ENCODE measurements at regions not wholly inside any gene's neighbourhood (a gene's known extent, or its start where the extent isn't known, plus 50 kb on each side); places are given as distances from the start of the nearest gene placed in this dataset.

DNA sequence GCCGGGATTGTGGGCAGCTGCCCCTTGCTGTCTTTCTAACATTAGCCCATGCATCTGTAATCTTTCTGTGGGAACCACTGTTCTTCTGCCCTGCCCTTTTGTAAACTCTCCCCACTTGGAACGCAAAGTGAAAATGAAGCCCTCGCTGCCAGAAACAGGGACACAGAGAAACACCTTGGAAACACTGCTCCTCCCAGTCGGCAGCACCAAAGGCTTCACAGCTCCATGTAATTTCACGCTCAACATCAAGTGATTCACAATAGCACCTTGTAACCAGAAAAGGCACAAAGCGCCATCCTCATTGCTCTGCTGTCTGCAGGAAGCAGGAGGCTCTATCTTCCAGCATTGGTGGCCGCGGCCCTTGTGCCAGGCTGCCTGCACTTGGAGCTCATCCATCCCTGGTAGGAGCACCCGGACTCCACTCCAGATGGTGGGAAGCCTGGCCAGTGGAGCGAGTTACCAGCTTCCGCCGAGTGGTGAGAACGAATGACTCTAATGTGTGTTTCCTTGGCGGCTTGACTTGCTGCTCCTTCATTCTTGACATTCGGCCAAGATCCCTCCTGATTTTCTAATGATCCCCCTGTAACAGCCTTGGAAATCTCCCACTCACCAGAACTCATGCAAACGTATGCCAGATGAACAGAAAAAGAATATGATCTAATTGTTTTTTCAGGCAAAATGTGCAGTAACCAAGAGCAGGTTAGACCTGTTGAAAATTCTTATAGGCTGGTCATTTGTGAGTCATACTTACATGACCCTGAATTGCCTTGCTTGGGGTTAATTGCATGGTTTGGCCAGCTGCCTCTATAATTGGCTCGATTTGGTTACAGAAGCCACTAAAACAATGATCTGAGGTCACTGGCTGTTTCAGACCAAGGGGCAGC is 169.1 kb upstream of the CDYL start:
- TF ChIP-seq CTCF (IDR thresholded peaks at IDR 0.05) = no peak
- TF ChIP-seq EP300 (IDR thresholded peaks at IDR 0.05) = no peak
- no peak for TF ChIP-seq POLR2A (IDR thresholded peaks at IDR 0.05)
- peak; percentile 61 for TF ChIP-seq POLR2AphosphoS5 (IDR thresholded peaks at IDR 0.05)

All from gastroesophageal sphincter (tissue), 3 donors.